Right lobe of liver (tissue), 4 donors: ENCODE measurements at regions not wholly inside any gene's neighbourhood (a gene's known extent, or its start where the extent isn't known, plus 50 kb on each side); places are given as distances from the start of the nearest gene placed in this dataset.

ENCODE experiments used
- POLR2A ChIP-seq: fragments of 450-650 bp; IDR thresholded peaks from one replicate; pipeline ENCODE4 v1.6.1; 2017; ENCODE audit warnings: antibody characterized with exemption, mild to moderate bottlenecking
- TF ChIP-seq, protein P1 (sequence below), 4 donors: fragments of 200-600 bp in 3 of 4; fragments of 450-650 bp in 1 of 4; IDR thresholded peaks; one replicate each; pipeline versions ENCODE4 v1.5.1 to v1.8.0; 2016 to 2022; ENCODE audit warnings: antibody characterized with exemption in 4 of 4, mild to moderate bottlenecking in 2 of 4
- donor health status: DM: no; HTN: no; CAD: no.
- donor health status: DM: no; HTN: no; CAD: no.
- donor health status: DM: no; HTN: yes; CAD: no.

DNA sequence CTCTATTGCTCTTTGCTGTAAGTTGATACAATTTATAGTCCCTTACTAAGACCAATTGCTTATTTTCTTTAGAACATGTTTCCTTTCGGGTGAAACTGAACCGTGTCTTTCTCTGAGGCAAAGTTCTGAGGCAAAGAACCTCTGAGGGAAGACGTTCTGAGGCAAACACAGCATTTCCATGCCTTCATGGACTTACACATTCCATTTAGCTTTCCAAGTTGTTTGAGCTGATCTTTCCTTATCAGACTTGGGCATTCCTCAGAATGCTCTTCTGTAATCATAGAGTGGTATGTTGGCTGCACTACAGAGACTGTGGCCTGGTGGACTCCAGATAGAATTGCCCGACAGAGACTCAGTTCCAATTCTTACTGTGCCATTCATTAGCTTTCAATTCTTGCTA lies 579.1 kb downstream of the KCTD12 start:
- TF ChIP-seq, protein P1, sequence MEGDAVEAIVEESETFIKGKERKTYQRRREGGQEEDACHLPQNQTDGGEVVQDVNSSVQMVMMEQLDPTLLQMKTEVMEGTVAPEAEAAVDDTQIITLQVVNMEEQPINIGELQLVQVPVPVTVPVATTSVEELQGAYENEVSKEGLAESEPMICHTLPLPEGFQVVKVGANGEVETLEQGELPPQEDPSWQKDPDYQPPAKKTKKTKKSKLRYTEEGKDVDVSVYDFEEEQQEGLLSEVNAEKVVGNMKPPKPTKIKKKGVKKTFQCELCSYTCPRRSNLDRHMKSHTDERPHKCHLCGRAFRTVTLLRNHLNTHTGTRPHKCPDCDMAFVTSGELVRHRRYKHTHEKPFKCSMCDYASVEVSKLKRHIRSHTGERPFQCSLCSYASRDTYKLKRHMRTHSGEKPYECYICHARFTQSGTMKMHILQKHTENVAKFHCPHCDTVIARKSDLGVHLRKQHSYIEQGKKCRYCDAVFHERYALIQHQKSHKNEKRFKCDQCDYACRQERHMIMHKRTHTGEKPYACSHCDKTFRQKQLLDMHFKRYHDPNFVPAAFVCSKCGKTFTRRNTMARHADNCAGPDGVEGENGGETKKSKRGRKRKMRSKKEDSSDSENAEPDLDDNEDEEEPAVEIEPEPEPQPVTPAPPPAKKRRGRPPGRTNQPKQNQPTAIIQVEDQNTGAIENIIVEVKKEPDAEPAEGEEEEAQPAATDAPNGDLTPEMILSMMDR (IDR thresholded peaks at IDR 0.05) = no peak
- no peak for TF ChIP-seq POLR2A
